ENCODE measurements at regions not wholly inside any gene's neighbourhood (a gene's known extent, or its start where the extent isn't known, plus 50 kb on each side); places are given as distances from the start of the nearest gene placed in this dataset.

DNA sequence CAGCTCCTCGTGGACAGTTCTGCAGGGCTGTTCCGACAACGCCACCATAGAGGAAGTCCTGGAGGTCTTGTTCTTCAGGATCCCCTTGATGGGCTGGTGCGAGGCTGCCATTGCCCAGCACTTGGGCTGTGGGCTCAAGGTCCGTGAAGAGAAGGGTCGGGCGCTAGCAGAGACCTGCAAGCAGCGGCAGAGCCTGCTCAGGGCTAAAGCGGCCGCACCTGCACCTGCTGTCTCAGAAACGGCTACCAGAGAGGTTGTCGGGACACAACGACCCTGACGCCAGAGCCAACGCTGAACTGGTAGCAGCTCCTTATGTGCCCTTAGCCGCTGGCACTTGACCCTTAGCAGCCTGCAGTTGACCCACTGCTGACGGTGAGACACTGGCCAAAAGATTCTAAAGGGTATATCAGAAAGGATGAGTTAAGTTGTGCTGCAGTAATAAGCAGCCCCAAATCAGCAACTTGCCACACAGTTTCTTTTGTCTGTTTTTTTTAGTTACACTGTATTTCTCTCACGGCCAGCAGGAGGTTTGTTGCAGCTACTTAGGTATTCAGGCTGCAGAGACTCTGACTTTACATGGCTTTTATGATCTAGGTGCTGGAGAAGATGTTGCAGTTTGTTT, 55.5 kb upstream of the ST6GAL2 start:
- H3K27ac Mint-ChIP-seq: no peak overlapping the region
- ATAC-seq: no peak
- H3K4me3 Mint-ChIP-seq: no peak overlapping the region

GRCh38 chr2:106943468-106944200, 57.7 kb upstream of the ST6GAL2 start:
- CTCF ChIA-PET: no interaction called here
- Mint-ChIP-seq H3K9me3 (ENCODE audit: insufficient read depth) (peaks cover 12% of the 10 kb centered on the region), H3K27ac (no peak overlapping the region), H3K36me3 (ENCODE audit: low read depth) (no peaks in the 10 kb centered on the region), H3K4me1 (ENCODE audit: low read depth) (no peaks in the 10 kb centered on the region), H3K27me3 (ENCODE audit: low read depth) (no peaks in the 10 kb centered on the region), H3K4me3 (no peak overlapping the region)
- ATAC-seq (no peak), DNase-seq (no peak)
- POLR2A ChIA-PET: no interaction called here

More for the DNA sequence above, 55.5 kb upstream of the ST6GAL2 start:
- no peaks in the 10 kb centered on the region for H3K36me3 Mint-ChIP-seq (ENCODE audit: low read depth)
- ChIA-PET POLR2A (no interaction called here), CTCF (no interaction called here)
- H3K27me3 Mint-ChIP-seq (ENCODE audit: low read depth): no peaks in the 10 kb centered on the region
- DNase-seq: no peak
- H3K4me1 Mint-ChIP-seq (ENCODE audit: low read depth): no peaks in the 10 kb centered on the region
- peaks cover 12% of the 10 kb centered on the region for H3K9me3 Mint-ChIP-seq (ENCODE audit: insufficient read depth)

DNA sequence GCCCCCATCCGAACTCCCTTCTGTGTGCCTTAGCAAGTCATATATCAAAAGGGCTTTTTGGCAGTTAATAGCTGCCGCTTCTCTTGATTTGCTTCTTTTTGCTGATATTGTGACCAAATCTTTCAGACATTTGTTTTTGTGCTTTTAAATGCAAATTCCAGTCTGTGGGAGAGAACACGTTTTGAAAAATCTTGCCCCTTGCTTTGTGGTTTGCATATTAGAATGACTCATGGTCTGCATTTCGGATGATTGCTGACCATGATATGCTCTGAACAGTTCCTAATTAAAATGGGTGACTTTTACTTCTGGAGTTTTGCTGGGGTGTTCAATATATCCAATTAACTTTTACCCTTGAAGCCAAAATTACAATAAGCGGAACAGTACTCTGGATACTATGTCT, 58.2 kb upstream of the ST6GAL2 start:
- Mint-ChIP-seq H3K27ac (no peak overlapping the region), H3K27me3 (ENCODE audit: low read depth) (no peaks in the 10 kb centered on the region), H3K4me1 (ENCODE audit: low read depth) (no peaks in the 10 kb centered on the region), H3K36me3 (ENCODE audit: low read depth) (no peaks in the 10 kb centered on the region), H3K4me3 (no peak overlapping the region), H3K9me3 (ENCODE audit: insufficient read depth) (peaks cover 12% of the 10 kb centered on the region)
- POLR2A ChIA-PET: no interaction called here
- DNase-seq (no peak), ATAC-seq (no peak)
- CTCF ChIA-PET: no interaction called here

DNA sequence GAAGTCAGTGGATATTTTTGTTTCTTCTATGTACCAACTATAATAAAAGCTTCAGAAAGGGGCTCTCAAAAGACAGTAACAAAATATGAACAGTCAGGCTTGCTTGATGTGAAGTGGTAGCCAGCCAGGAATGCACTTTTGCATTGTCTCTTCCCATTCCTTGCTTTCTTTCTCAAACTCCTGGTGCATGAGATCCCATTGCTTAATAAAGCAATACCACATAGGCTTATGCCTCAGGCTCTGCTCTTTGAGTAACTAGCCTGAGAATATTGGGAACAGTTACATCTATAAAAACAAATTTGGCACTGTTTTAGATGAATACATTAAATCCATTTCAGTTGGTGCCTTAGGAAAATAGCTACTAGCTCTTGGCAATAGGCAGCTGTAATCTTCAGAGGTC, 62.6 kb upstream of the ST6GAL2 start:
- Mint-ChIP-seq H3K36me3 (ENCODE audit: low read depth) (no peaks in the 10 kb centered on the region), H3K4me3 (no peak overlapping the region), H3K4me1 (ENCODE audit: low read depth) (no peaks in the 10 kb centered on the region), H3K27ac (no peak overlapping the region), H3K9me3 (ENCODE audit: insufficient read depth) (peaks cover 11% of the 10 kb centered on the region), H3K27me3 (ENCODE audit: low read depth) (no peaks in the 10 kb centered on the region)
- ATAC-seq (no peak), DNase-seq (no peak)
- ChIA-PET CTCF (no interaction called here), POLR2A (no interaction called here)

DNA sequence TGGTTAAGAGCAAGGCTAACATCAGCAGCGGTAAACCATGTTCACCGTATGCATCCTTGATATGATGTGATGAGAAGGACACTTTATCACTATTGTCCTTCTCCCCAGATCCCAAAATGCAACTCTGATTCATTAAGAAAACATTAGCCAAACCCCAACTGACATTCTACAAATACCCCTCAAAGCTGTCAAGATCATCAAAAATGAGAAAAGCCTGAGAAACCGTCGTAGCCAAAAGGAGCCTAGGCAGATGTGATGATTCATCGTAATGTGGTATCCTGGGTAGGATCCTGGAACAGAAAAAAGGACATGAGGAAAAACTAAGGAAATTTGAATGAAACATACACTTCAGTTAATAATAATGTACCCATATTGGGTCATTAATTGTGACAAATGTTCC, 67.3 kb upstream of the ST6GAL2 start:
- POLR2A ChIA-PET: no interaction called here
- Mint-ChIP-seq H3K36me3 (ENCODE audit: low read depth) (no peaks in the 10 kb centered on the region), H3K4me3 (no peak overlapping the region), H3K9me3 (ENCODE audit: insufficient read depth) (peaks cover 5% of the 10 kb centered on the region), H3K27ac (no peak overlapping the region), H3K4me1 (ENCODE audit: low read depth) (no peaks in the 10 kb centered on the region), H3K27me3 (ENCODE audit: low read depth) (no peaks in the 10 kb centered on the region)
- DNase-seq (no peak), ATAC-seq (no peak)
- CTCF ChIA-PET: no interaction called here

DNA sequence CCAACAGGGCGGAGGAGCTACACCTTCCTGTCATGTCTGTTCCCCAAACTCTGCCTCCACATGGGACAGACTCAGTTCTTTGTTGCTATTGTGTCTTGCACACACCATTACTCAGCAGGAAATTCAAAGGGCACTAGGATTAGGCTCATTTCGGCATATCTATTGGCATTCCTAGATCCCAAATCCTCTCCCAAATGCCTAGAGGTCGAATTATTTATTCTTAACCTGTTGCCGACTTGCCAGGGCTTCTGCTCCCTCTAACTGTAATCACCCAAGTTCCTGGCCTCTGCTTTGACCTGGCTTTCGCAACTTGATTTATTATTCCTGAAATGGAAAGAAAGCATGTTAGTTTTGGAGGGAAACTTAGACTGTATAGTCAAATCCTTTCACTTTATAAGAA, 67.8 kb upstream of the ST6GAL2 start:
- H3K27ac Mint-ChIP-seq: no peak overlapping the region
- no peak for ATAC-seq
- DNase-seq: no peak
- H3K27me3 Mint-ChIP-seq (ENCODE audit: low read depth): no peaks in the 10 kb centered on the region
- H3K4me1 Mint-ChIP-seq (ENCODE audit: low read depth): no peaks in the 10 kb centered on the region
- peaks cover 5% of the 10 kb centered on the region for H3K9me3 Mint-ChIP-seq (ENCODE audit: insufficient read depth)
- ChIA-PET CTCF (no interaction called here), POLR2A (no interaction called here)
- H3K36me3 Mint-ChIP-seq (ENCODE audit: low read depth): no peaks in the 10 kb centered on the region
- H3K4me3 Mint-ChIP-seq: no peak overlapping the region

- Mint-ChIP-seq H3K4me1 (ENCODE audit: low read depth) (no peaks in the 10 kb centered on the region), H3K4me3 (no peak overlapping the region), H3K9me3 (ENCODE audit: insufficient read depth) (peaks cover 5% of the 10 kb centered on the region), H3K27me3 (ENCODE audit: low read depth) (no peaks in the 10 kb centered on the region), H3K27ac (no peak overlapping the region), H3K36me3 (ENCODE audit: low read depth) (no peaks in the 10 kb centered on the region)
- ChIA-PET CTCF (no interaction called here), POLR2A (no interaction called here)
- DNase-seq (no peak), ATAC-seq (no peak)
Observed at GRCh38 chr2:106954304-106954703, 68.3 kb upstream of the ST6GAL2 start.

DNA sequence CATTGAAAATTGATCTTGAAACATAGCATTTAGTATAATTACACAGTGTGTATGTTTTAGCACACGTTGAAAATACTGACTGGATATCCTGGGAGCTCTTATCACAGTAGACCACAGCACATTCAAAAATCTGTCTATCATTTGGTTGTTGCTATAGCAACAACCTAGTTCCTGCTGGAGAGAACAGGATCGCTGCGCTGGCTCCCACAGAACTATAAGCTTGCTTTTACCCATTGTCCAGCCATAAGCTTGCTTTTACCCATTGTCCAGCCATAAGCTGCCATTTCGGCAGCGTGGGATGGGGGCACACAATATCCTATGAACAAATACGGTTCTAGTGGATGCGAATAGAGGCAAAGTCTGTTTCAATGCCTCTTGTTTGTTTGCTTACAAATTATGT, 70.4 kb upstream of the ST6GAL2 start:
- Mint-ChIP-seq H3K9me3 (ENCODE audit: insufficient read depth) (peaks cover 5% of the 10 kb centered on the region), H3K36me3 (ENCODE audit: low read depth) (no peaks in the 10 kb centered on the region), H3K4me1 (ENCODE audit: low read depth) (no peaks in the 10 kb centered on the region), H3K4me3 (no peak overlapping the region), H3K27me3 (ENCODE audit: low read depth) (no peaks in the 10 kb centered on the region), H3K27ac (no peak overlapping the region)
- DNase-seq: no peak
- ChIA-PET CTCF (no interaction called here), POLR2A (no interaction called here)
- no peak for ATAC-seq

GRCh38 chr2:106956879-106957278, 70.9 kb upstream of the ST6GAL2 start:
- DNase-seq (no peak), ATAC-seq (no peak)
- H3K27me3 Mint-ChIP-seq (ENCODE audit: low read depth): no peaks in the 10 kb centered on the region
- no peak overlapping the region for H3K27ac Mint-ChIP-seq
- no peaks in the 10 kb centered on the region for H3K36me3 Mint-ChIP-seq (ENCODE audit: low read depth)
- POLR2A ChIA-PET: no interaction called here
- H3K4me3 Mint-ChIP-seq: no peak overlapping the region
- H3K4me1 Mint-ChIP-seq (ENCODE audit: low read depth): no peaks in the 10 kb centered on the region
- CTCF ChIA-PET: no interaction called here
- H3K9me3 Mint-ChIP-seq (ENCODE audit: insufficient read depth): peaks cover 5% of the 10 kb centered on the region

- no peaks in the 10 kb centered on the region for H3K36me3 Mint-ChIP-seq (ENCODE audit: low read depth)
- ATAC-seq (no peak), DNase-seq (no peak)
- no peaks in the 10 kb centered on the region for H3K4me1 Mint-ChIP-seq (ENCODE audit: low read depth)
- H3K4me3 Mint-ChIP-seq: no peak overlapping the region
- no peaks in the 10 kb centered on the region for H3K9me3 Mint-ChIP-seq (ENCODE audit: insufficient read depth)
- no peak overlapping the region for H3K27ac Mint-ChIP-seq
- ChIA-PET POLR2A (no interaction called here), CTCF (no interaction called here)
- H3K27me3 Mint-ChIP-seq (ENCODE audit: low read depth): no peaks in the 10 kb centered on the region
Observed at GRCh38 chr2:106959975-106960682, 74.2 kb upstream of the ST6GAL2 start.

GRCh38 chr2:106960683-106961161, 74.8 kb upstream of the ST6GAL2 start:
- Mint-ChIP-seq H3K27me3 (ENCODE audit: low read depth) (no peaks in the 10 kb centered on the region), H3K4me1 (ENCODE audit: low read depth) (no peaks in the 10 kb centered on the region), H3K9me3 (ENCODE audit: insufficient read depth) (no peaks in the 10 kb centered on the region), H3K4me3 (no peak overlapping the region), H3K27ac (no peak overlapping the region), H3K36me3 (ENCODE audit: low read depth) (no peaks in the 10 kb centered on the region)
- ATAC-seq: no peak
- CTCF ChIA-PET: no interaction called here
- no peak for DNase-seq
- POLR2A ChIA-PET: no interaction called here

GRCh38 chr2:106961328-106961727, 75.4 kb upstream of the ST6GAL2 start:
- H3K36me3 Mint-ChIP-seq (ENCODE audit: low read depth): no peaks in the 10 kb centered on the region
- no peaks in the 10 kb centered on the region for H3K4me1 Mint-ChIP-seq (ENCODE audit: low read depth)
- no peaks in the 10 kb centered on the region for H3K27me3 Mint-ChIP-seq (ENCODE audit: low read depth)
- DNase-seq (no peak), ATAC-seq (no peak)
- CTCF ChIA-PET: no interaction called here
- H3K4me3 Mint-ChIP-seq: no peak overlapping the region
- H3K9me3 Mint-ChIP-seq (ENCODE audit: insufficient read depth): no peaks in the 10 kb centered on the region
- H3K27ac Mint-ChIP-seq: no peak overlapping the region
- POLR2A ChIA-PET: no interaction called here

Measured in activated CD8-positive, alpha-beta T cell treated with anti-CD3 and anti-CD28 coated beads, Interleukin-2, amount 10 ng/mL, durations not matched to agents 7 days and 5 days (primary cell).